ENCODE measurements at regions not wholly inside any gene's neighbourhood (a gene's known extent, or its start where the extent isn't known, plus 50 kb on each side); places are given as distances from the start of the nearest gene placed in this dataset.

DNA sequence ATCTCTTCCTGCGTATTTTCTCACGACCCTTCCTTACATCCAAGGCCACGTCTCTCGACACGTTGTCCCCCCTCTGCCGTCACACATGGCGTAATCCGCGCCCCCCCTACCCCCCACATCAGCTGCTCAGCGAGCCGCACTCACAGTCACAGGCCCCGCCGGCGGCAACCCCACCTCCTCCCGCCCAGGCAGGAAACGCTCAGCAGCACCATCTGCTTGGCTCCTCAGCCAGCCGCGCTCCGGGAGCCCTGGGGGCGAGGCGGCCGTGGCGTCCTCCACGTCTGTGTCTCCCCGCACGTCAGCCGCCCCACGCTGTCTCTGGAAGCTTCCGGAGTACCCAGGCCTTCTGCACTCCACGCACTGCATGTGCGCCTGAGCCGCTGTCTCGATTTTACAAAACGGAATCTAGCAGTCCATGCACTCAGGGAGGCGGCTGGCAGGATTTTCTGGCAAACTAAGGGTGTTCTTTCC is 64.6 kb downstream of the SIK1 start:
- no peaks in the 10 kb centered on the region for H3K9me2 ChIP-seq (ENCODE audit: insufficient read depth)
- H3K36me3 ChIP-seq (ENCODE audit: control insufficient read depth in 1 of 2, insufficient read depth in 2 of 2, low read length in 2 of 2), result no peaks in the 10 kb centered on the region
- TF ChIP-seq RAD21 (IDR thresholded peaks at IDR 0.05; ENCODE audit: low read depth) (no peak), ZBTB33 (IDR thresholded peaks at IDR 0.05; ENCODE audit: extremely low read depth, insufficient replicate concordance, low read length) (no peak), ZNF274 (IDR thresholded peaks at IDR 0.05; ENCODE audit: low read depth, low read length) (no peak), EZH2phosphoT487 (IDR thresholded peaks at IDR 0.05; ENCODE audit: borderline replicate concordance) (no peak), POLR2A (IDR thresholded peaks at IDR 0.05; ENCODE audit: borderline replicate concordance, extremely low read depth, insufficient read depth, insufficient read length) (no peak), SP1 (IDR thresholded peaks at IDR 0.05; ENCODE audit: low read depth) (no peak), POLR2AphosphoS5 (IDR thresholded peaks at IDR 0.05; ENCODE audit: low read depth, low read length) (no peak), SRF (IDR thresholded peaks at IDR 0.05; ENCODE audit: low read depth) (no peak), EZH2 (IDR thresholded peaks at IDR 0.05) (no peak), CBX3 (IDR thresholded peaks at IDR 0.05; ENCODE audit: low read depth) (no peak), ZFX (IDR thresholded peaks at IDR 0.05) (no peak), TCF7L2 (IDR thresholded peaks at IDR 0.05; ENCODE audit: borderline replicate concordance, extremely low read depth, insufficient read depth, insufficient read length) (no peak), EGR1 (IDR thresholded peaks at IDR 0.05; ENCODE audit: low read depth) (no peak)
- TF ChIP-seq, protein P1, sequence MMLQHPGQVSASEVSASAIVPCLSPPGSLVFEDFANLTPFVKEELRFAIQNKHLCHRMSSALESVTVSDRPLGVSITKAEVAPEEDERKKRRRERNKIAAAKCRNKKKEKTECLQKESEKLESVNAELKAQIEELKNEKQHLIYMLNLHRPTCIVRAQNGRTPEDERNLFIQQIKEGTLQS (IDR thresholded peaks at IDR 0.05), result no peak
- H3K4me1 ChIP-seq (ENCODE audit: control insufficient read depth in 1 of 2, insufficient read depth in 2 of 2, low read length in 2 of 2), result no peaks in the 10 kb centered on the region
- H3K9me3 ChIP-seq (ENCODE audit: control insufficient read depth in 1 of 2, insufficient read depth in 1 of 2, low read depth in 1 of 2, low read length in 2 of 2), result no peaks in the 10 kb centered on the region
- ChIA-PET CTCF (no interaction called here), RAD21 (ENCODE audit: low non-redundant PET in 1 of 2, low total read pairs in 2 of 2, uncharacterized antibody in 2 of 2, unreplicated experiment in 2 of 2) (no interaction called here), POLR2A (no interaction called here)
- no peaks in the 10 kb centered on the region for H3K27me3 ChIP-seq (ENCODE audit: insufficient read depth, low read length)
- H3K79me2 ChIP-seq (ENCODE audit: insufficient read depth, low read length), result no peaks in the 10 kb centered on the region
- H2AFZ ChIP-seq (ENCODE audit: low read depth, low read length, poor library complexity, severe bottlenecking), result no peak overlapping the region
- H3K9ac ChIP-seq (ENCODE audit: low read length), result no peak overlapping the region
- DNase-seq (ENCODE audit: low read depth, low spot score) (no peak), ATAC-seq (no peak)
- BruUV-seq (replicated peaks), result no TSS peak
- H4K20me1 ChIP-seq (ENCODE audit: insufficient read depth), result no peaks in the 10 kb centered on the region
- H3K27ac ChIP-seq (ENCODE audit: low read depth, low read length), result no peak overlapping the region
- intact Hi-C loops (cut with micrococcal nuclease), result no loop called here
- no peak overlapping the region for H3K4me2 ChIP-seq (ENCODE audit: low read length)
- no peak overlapping the region for H3K4me3 ChIP-seq (replicated peaks in 1 of 2; ENCODE audit: low read depth in 1 of 2, low read length in 2 of 2)

Measured in HCT116 (cell line).